GM21360 (cell line): ENCODE measurements at regions not wholly inside any gene's neighbourhood (a gene's known extent, or its start where the extent isn't known, plus 50 kb on each side); places are given as distances from the start of the nearest gene placed in this dataset.

Experiments
- ATAC-seq: cut with Tn5 transposase; IDR thresholded peaks from one replicate; pipeline ENCODE4 v1.9.1; 2021; ENCODE audit warnings: mild to moderate bottlenecking, moderate library complexity; ENCODE audit not compliant: unreplicated experiment

DNA sequence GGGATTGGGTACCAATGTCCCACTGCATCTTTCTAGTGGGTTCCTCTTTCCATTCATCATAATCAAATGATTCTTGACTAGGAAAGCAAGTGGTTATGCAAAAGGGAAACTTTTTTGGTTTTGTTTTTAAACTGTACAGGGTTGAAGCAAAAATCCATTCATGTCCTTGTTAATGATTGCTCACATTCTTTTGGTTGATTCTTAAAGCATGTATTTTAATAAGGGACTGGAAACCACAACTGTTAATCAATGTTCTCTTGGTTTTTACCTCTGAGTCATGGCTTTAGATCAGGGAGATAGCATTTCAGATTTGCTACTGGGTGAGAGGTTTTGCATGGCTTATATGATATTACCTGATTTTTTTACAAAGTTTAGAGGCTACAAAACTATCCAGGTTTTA, 371.7 kb upstream of the RGMA start:
- no peak for ATAC-seq

GRCh38 chr15:93459396-93459795, 370.4 kb upstream of the RGMA start:
- no peak for ATAC-seq

DNA sequence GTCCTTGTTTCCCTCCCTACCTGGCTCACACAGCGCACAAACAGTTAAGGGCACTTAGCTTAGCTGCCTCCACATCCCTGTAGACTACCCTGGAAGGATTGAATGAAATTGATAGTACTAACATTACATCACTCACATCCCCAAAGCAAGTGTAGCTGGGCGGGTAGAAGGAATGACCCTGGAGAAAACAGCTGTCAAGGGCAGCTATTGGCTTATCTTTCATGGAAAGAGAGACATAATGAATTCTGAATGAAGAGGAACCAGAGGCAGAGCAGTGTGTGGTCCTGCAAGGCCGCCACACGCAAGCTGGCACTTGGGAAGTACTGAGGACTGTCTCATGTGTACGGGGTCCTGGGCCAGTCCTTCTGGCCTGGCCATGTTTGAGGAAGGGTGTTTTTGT, 369.6 kb upstream of the RGMA start:
- no peak for ATAC-seq

GRCh38 chr15:93454788-93455187, 365.8 kb upstream of the RGMA start:
- no peak for ATAC-seq

GRCh38 chr15:93452537-93453211, 363.7 kb upstream of the RGMA start:
- ATAC-seq: no peak

DNA sequence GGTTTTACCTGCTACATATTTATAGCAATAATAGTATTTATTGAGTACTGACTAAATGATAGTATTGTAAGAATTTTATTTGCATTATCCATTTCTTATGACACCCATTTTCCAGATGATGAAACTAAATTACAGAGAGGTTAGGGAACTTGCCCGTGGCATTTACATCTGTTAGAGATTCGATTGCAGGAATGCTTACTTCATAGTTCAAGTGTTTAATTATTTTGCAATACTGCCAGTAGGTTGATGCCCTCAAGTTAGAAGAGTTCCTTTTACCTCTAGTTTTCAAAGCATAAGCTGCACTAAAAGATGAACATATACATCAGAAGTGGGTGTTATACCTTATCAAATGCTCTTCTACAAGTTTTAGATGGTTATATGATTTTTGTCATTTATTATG, 362.8 kb upstream of the RGMA start:
- no peak for ATAC-seq

DNA sequence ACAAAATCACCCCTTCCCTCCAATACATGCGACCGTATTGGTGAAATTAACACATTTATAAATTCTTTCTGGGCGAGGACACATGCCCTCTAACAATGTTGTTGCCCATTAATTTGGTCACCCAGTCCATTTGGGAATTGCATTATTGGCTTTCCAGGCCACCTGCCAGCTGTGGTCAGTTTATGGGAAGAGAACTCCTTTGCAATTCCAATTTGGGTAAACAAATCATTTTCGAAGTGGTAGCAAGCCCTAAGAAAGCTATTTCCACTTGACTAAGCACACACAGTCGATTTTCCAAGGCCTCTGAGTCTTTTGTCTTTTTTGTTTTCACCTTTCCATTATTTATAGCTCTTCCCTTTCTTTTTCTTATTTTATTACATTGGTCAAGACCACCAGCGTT, 362.3 kb upstream of the RGMA start:
- no peak for ATAC-seq

DNA sequence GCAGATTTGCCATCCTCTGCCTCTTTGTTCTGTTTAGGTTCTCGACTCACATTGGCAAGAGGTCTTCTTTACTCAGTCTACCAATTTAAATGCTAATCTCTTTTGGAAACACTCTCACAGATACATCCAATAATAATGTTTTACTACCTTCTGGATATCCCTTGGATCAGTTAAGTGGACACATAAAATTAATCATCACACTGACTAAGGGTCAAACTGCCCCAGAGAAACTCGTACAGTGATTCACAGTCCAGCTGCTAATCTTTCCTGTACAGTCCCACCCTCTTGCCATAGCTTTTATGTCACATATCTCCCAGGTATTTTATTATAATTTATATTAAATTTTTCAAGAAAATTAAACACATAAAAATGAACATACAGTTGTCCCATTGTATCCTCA, 360.8 kb upstream of the RGMA start:
- ATAC-seq: no peak

DNA sequence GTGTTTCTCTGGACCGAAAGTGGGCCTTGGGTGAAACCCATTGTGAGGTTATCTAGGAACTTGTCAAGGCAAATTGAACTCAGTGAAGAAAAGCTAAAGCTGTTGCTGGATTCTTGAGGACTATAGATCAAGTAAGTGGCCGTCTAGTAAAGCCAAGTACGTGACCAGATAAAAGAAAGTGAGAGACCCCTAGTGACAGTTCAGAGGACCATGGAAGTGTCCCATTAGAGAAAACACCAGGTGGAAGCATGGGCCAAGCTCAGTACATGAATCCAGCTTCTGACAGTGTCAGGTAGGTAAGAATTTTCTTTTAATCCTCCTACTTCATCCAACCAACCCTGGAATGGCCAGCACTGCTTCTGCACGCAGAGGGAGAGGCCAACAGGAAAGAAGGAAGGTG, 349.3 kb upstream of the RGMA start:
- no peak for ATAC-seq

DNA sequence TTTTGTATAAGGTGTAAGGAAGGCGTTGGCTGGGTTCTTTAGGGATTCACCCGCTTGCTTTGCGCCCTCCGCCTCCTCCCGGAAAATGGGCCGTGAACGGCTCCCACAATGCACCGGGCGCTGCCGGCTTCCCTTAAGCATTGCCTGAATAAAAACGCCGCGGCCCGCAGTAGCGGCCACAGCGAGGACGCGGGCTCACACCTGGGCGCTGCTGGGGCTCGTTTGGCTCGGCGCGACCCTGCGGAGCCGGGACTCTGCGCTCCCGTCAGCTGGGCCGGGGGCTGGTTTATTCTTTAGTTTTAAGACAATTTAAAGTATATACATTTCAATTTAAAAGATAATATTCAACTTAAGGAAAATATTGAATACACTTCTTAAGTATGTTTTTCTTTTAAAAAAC, 343.5 kb upstream of the RGMA start:
- ATAC-seq: no peak

- no peak for ATAC-seq
These were observed 339.9 kb upstream of the RGMA start for GRCh38 chr15:93428807-93429351.

DNA sequence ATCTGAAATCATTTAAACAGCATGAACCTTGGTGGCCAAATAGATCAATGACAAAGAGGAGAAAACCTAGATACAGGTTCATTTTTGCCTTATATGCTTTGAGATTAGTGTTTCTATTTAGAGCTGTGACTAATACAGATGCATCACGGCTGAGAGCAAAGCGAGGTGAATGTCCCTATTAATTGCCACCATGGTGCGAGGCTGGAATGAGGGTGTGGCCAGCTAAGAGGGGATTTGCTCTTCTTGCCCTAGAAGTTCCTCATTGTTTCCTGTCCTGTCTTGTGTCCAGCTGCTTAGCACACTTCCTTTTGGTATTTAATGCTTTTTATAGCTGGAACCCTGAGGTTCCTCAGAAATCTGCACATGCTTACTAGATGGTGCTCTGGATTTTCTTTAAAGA, 339.1 kb upstream of the RGMA start:
- no peak for ATAC-seq

- ATAC-seq: no peak
These were observed 335.1 kb upstream of the RGMA start for GRCh38 chr15:93424131-93424530.

DNA sequence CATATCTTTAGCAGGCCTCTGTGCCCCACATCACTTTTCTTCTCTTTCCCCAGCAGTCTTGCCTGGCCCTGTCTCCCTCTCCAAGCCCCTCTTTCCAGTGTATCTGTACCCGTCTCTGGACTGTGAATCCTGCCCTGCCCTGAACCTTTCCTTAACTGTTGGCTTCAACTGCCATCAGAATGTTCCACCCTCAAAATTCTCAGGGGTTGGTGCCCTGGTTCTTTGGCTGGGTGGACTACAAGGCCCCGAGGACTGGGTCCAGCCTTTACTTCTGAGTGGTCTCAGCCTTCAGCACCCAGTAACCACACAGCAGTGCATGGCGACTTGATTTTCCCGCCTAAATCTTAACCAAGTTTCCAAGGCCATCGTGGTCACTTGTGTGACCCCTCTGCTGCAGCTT, 333.5 kb upstream of the RGMA start:
- no peak for ATAC-seq

- no peak for ATAC-seq
These were observed 331.5 kb upstream of the RGMA start for GRCh38 chr15:93420477-93420876.

DNA sequence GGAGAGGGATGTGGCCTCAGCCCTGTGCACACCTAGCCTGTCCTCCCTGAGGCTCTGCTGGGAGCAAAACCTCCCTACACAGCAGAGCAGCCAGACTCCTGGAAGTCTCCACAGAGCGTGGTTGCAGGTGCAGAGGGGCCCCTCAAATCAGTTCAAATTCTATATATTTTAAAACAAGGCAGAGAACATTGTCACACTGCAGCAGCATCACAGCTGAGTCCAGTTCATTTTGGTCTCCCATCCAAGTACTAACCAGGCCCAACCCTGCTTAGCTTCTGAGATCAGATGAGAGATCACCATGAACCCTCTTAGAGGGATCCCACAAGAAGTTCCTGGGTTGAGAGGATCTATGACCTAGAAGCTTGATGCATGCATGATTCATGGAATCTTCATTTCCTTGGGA, 331.0 kb upstream of the RGMA start:
- no peak for ATAC-seq

- no peak for ATAC-seq
These were observed 329.6 kb upstream of the RGMA start for GRCh38 chr15:93418566-93418965.

- ATAC-seq: no peak
These were observed 328.6 kb upstream of the RGMA start for GRCh38 chr15:93417631-93418030.

DNA sequence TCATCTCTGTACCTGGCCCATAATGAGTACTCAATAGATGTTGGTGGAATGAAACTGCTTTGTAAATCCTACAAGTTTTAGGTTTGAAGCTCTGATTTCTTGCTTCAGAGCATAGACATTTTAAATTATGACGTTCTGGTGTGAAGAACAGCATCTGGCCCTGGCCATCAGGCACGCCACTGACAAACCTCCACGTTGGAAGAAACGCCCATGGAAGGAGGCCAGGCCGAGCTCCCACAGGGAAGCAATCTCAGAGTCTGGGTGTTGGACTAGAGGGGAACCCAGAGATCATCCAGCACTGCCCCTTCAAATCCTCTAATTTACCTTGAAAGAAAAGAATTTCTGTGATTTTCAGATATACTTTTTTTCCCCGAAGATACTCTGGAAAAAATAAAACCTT, 328.1 kb upstream of the RGMA start:
- no peak for ATAC-seq

DNA sequence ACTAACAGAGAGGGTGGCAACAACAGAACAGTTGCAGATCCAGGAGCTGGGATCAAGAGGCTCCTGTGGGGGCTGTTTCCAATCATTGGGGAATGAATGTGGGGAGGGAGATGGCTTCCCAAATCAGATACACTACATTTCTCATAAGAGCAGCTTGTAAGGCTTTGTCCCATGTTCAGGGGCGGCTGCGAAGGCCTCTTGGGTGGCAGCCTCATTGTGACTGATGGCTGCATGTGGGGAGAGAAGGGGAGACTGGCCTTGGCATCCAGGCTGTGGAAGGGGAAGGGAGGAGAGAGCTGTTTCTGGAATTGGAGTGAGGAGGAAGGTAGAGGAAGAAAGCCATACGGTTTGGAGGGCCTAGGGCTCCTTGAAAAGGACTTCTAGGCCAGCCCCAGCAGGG, 326.6 kb upstream of the RGMA start:
- no peak for ATAC-seq

DNA sequence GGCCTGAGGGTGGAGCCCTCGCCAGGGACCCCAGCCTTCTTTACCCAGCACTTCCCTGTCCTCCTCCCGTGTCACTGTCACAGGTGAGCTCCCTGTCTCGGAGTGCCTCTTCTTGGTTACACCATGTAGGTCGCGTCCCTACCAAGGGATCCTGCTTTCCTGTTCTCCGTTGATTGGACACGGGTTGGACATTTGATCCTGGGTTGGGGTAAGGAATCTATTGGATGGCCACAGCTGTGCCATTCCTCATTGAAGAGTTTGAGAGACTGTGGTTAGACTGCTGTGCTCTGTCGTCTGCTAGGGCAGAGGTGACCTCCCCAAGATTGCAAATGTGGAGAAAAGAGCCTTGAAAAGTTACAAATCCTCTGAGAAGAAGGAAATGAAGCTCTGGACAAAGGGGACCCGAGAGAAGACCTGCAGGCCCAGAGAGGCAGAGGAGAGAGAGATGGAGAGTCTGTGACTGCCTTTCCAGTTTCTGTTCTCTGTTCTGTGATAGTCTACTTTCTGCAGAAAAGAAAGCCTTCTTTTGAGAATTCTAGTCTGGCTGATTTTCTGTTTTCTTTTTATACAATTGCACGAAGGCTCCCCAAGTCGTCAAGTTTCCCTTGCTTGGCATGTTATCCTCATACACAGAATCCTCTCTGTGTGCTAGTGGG, 325.7 kb upstream of the RGMA start:
- ATAC-seq: no peak

DNA sequence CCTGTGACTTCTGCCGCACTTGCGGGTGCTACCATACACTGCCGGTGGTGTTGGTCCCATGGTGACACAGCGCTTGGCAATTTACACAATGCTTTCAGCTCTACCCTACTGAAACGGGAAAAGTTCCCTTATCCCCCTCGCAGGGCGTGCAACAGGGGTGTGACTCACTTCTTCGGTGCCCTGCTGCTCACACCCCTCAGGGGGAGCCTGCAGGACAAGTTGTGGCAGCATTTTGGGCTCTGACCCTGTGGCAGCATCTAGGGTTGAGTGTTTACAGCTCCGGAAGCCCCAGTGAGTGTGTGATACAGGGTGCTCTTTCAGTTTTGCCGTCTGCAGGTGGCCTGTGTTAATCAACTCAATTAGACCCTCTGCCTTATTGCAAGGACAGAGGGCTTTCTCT, 324.7 kb upstream of the RGMA start:
- ATAC-seq: no peak

DNA sequence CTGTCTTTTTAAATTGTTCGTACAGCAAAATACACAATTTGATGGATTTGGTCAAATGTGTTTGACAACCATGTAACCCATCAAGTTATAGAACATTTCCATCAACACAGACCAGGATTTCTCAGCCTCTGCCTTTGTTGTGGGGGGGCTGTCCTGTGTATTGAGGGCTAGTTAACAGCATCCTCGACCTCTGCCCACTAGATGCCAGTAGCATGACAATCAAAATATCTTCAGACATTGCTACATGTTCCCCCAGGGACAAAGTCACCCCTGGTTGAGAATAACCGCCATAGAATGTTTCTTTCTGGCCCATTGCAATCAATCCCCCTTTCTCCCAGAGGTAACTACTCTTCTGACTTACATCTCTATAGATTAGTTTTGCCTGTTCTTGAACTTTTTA, 310.1 kb upstream of the RGMA start:
- ATAC-seq: no peak
